K562 (cell line): ENCODE measurements at regions not wholly inside any gene's neighbourhood (a gene's known extent, or its start where the extent isn't known, plus 50 kb on each side); places are given as distances from the start of the nearest gene placed in this dataset.

Experiments used
- ATAC-seq: fragments of 200-7000 bp; cut with Tn5 transposase; 3 replicates; pipeline ENCODE4 v1.9.1; 2020; ENCODE audit warnings: moderate library complexity
- BruUV-seq: library from RNA; stranded (reverse); fragments of 400-500 nt; replicated peaks from 2 replicates; lab custom pipeline; 2021; lab: Mats Ljungman, UMichigan
- CTCF ChIA-PET: fragments of 300-600 bp; formaldehyde crosslinking; extraction: SDS; loops from one replicate; lab custom pipeline; 2021; ENCODE audit warnings: low intra/inter-chr PET ratio; lab: Yijun Ruan, JAX
- POLR2A ChIA-PET: fragments of 300-600, 350-650 bp; sonication (Branson Sonifier 250); formaldehyde crosslinking; extraction: SDS; loops from one replicate; lab custom pipeline; 2021; ENCODE audit warnings: antibody characterized with exemption, inconsistent platforms; lab: Yijun Ruan, JAX
- DNase-seq, 4 experiments: peaks; one replicate each; pipeline versions ENCODE4 v3.0.0 to v3.0.0-alpha.2; 2011 to 2018; ENCODE audit warnings: low spot score in 3 of 4, mixed read lengths in 3 of 4; ENCODE audit errors: extremely low read depth in 1 of 4
- FAIRE-seq: peaks from 2 replicates; lab custom pipeline; 2011; peaks lifted over from hg19 to GRCh38; lab: Jason Lieb, UNC
- H2AFZ ChIP-seq: 2 replicates; pipeline ENCODE4 v1.6.0; 2011; ENCODE audit warnings: low read depth, low read length, control low read depth, inconsistent platforms
- H3K27ac ChIP-seq: fragments of 200-600 bp; 3 replicates; pipeline ENCODE4 v1.8.0; 2011; ENCODE audit warnings: low read depth, mild to moderate bottlenecking, control low read depth, inconsistent platforms, low read length, moderate library complexity, mixed read lengths; ENCODE audit errors: extremely low read depth
- H3K27me3 ChIP-seq, 2 experiments: fragments of 300-600 bp in 1 of 2; 2 replicates in 1 of 2; 3 replicates in 1 of 2; pipeline versions ENCODE4 v1.6.0 to v1.8.0; 2011; ENCODE audit warnings: inconsistent platforms in 2 of 2, low read length in 2 of 2, mild to moderate bottlenecking in 1 of 2, mixed read lengths in 1 of 2, moderate library complexity in 1 of 2; ENCODE audit not compliant: control insufficient read depth in 2 of 2, insufficient read depth in 2 of 2
- H3K36me3 ChIP-seq: fragments of 300-600 bp; 3 replicates; pipeline ENCODE4 v1.8.0; 2011; ENCODE audit warnings: mild to moderate bottlenecking, low read length, inconsistent platforms; ENCODE audit not compliant: control insufficient read depth, insufficient read depth
- H3K4me1 ChIP-seq, 2 experiments: fragments of 200-600 bp in 1 of 2; replicated peaks in 1 of 2; 2 replicates in 1 of 2; 3 replicates in 1 of 2; pipeline versions ENCODE4 v1.5.1 to v1.8.0; 2011; ENCODE audit warnings: inconsistent platforms in 2 of 2, low read length in 2 of 2, mild to moderate bottlenecking in 1 of 2, mixed read lengths in 1 of 2, moderate library complexity in 1 of 2; ENCODE audit not compliant: control insufficient read depth in 2 of 2, insufficient read depth in 2 of 2
- H3K4me2 ChIP-seq: 2 replicates; pipeline ENCODE4 v1.6.1; 2011; ENCODE audit warnings: low read length, control low read depth, inconsistent platforms, mixed read lengths; ENCODE audit not compliant: insufficient read depth
- H3K4me3 ChIP-seq: fragments of 200-600 bp; sonication (generic), shearing (Covaris generic); 2 replicates; pipeline ENCODE4 v1.5.1; 2016; ENCODE audit warnings: control low read depth, inconsistent platforms
- H3K79me2 ChIP-seq: fragments of 200-600 bp; 3 replicates; pipeline ENCODE4 v1.8.0; 2011; ENCODE audit warnings: low read length, inconsistent platforms; ENCODE audit not compliant: control insufficient read depth, insufficient read depth
- H3K9ac ChIP-seq, 2 experiments: 2 replicates each; pipeline versions ENCODE4 v1.6.0 to v1.6.1; 2011; ENCODE audit warnings: low read depth in 2 of 2, low read length in 2 of 2, control low read depth in 1 of 2, inconsistent platforms in 1 of 2, mild to moderate bottlenecking in 1 of 2, mixed read lengths in 1 of 2; ENCODE audit not compliant: insufficient read depth in 1 of 2
- H3K9me1 ChIP-seq: one replicate; pipeline ENCODE4 v1.6.0; 2011; ENCODE audit warnings: inconsistent platforms, mild to moderate bottlenecking, low read length, moderate library complexity; ENCODE audit not compliant: control insufficient read depth, insufficient read depth
- H3K9me3 ChIP-seq: replicated peaks from 2 replicates; pipeline ENCODE4 v1.5.1; 2011; ENCODE audit warnings: low read depth, low read length, inconsistent platforms; ENCODE audit not compliant: control insufficient read depth, insufficient read depth
- H4K20me1 ChIP-seq: replicated peaks from 2 replicates; pipeline ENCODE4 v1.6.1; 2011; ENCODE audit warnings: low read length, inconsistent platforms, mixed read lengths; ENCODE audit not compliant: control insufficient read depth, insufficient read depth
- BCOR ChIP-seq: fragments of 450-650 bp; IDR thresholded peaks from 2 replicates; pipeline ENCODE4 v1.6.1; 2016
- CREM ChIP-seq: IDR thresholded peaks from 2 replicates; pipeline ENCODE4 v1.6.1; 2014; ENCODE audit warnings: antibody characterized with exemption, low read depth
- ETV1 ChIP-seq: fragments of 450-650 bp; conservative IDR thresholded peaks from 2 replicates; pipeline ENCODE4 v1.6.1; 2016; ENCODE audit warnings: missing genetic modification characterization, control low read depth, low read depth, missing compliant biosample characterization
- GABPA ChIP-seq: fragments of 200-800 bp; sonication (Bioruptor generic); conservative IDR thresholded peaks from 2 replicates; pipeline ENCODE4 v1.6.1; 2016; ENCODE audit warnings: low read depth, missing genetic modification characterization, missing compliant biosample characterization
- PHF20 ChIP-seq: fragments of 450-650 bp; IDR thresholded peaks from 2 replicates; pipeline ENCODE4 v1.6.1; 2018; ENCODE audit not compliant: partially characterized antibody
- ZKSCAN8 ChIP-seq: fragments of 200-800 bp; sonication (Bioruptor generic); IDR thresholded peaks from 2 replicates; pipeline ENCODE4 v1.6.1; 2016; ENCODE audit warnings: missing genetic modification characterization, missing compliant biosample characterization
- ZNF395 ChIP-seq: fragments of 200-800 bp; sonication (Bioruptor generic); IDR thresholded peaks from 2 replicates; pipeline ENCODE4 v1.6.1; 2017; ENCODE audit warnings: missing genetic modification characterization, missing compliant biosample characterization
- WGBS: fragments of 100-300 bp; shearing (Covaris generic); methylation state at CpG from one replicate; pipeline ENCODE4 v1.1.6; 2016; ENCODE audit warnings: low coverage, mixed read lengths; ENCODE audit not compliant: insufficient coverage; ENCODE audit errors: missing lambda C conversion rate; 5-methylcytosine and 5-hydroxymethylcytosine counted together
- in situ Hi-C: fragments of 300-500 bp; cut with MboI; formaldehyde crosslinking; loops from 4 replicates; pipeline ENCODE4 v1.15.0; 2018; ENCODE audit warnings: inconsistent platforms, mixed read lengths
- intact Hi-C: fragments of 100-400 bp; cut with micrococcal nuclease; formaldehyde crosslinking; loops from 2 replicates; pipeline ENCODE4 v1.14.2; 2022
- TF ChIP-seq, protein P1 (sequence below): fragments of 450-650 bp; IDR thresholded peaks from 2 replicates; pipeline ENCODE4 v1.7.0; 2016; ENCODE audit warnings: borderline replicate concordance
- TF ChIP-seq, protein P2 (sequence below): fragments of 250-450 bp; sonication (Bioruptor Pico); IDR thresholded peaks from 2 replicates; pipeline ENCODE4 v1.8.0; 2022; ENCODE audit warnings: moderate library complexity, mild to moderate bottlenecking, inconsistent platforms

- no peak for FAIRE-seq
- intact Hi-C loops, result no loop called here
- H3K4me2 ChIP-seq, result no peak overlapping the region
- no peak overlapping the region for H3K4me3 ChIP-seq
- no peak for DNase-seq
- no peak overlapping the region for H3K9ac ChIP-seq
- H3K36me3 ChIP-seq, result no peaks in the 10 kb centered on the region
- ATAC-seq, result no peak
- no peak overlapping the region for H3K27ac ChIP-seq
- H2AFZ ChIP-seq, result no peak overlapping the region
- CTCF ChIA-PET, result no interaction called here
- BruUV-seq, result no TSS peak
- no peaks in the 10 kb centered on the region for H3K9me1 ChIP-seq
- peaks cover 9 to 14% of the 10 kb centered on the region in 2 experiments; a peak in 4 of 5 replicates for H3K27me3 ChIP-seq
- TF ChIP-seq ETV1 (tag) (0 out of 2 replicates have a peak, but pooled peaks have one; percentile 14), ZKSCAN8 (CRISPR knock-in tag) (no peak), PHF20 (no peak), ZNF395 (CRISPR knock-in tag) (no peak), BCOR (no peak), GABPA (tag) (peak; percentile 24; the same call in 1 of the 2 replicates), CREM (no peak)
- TF ChIP-seq, protein P1, sequence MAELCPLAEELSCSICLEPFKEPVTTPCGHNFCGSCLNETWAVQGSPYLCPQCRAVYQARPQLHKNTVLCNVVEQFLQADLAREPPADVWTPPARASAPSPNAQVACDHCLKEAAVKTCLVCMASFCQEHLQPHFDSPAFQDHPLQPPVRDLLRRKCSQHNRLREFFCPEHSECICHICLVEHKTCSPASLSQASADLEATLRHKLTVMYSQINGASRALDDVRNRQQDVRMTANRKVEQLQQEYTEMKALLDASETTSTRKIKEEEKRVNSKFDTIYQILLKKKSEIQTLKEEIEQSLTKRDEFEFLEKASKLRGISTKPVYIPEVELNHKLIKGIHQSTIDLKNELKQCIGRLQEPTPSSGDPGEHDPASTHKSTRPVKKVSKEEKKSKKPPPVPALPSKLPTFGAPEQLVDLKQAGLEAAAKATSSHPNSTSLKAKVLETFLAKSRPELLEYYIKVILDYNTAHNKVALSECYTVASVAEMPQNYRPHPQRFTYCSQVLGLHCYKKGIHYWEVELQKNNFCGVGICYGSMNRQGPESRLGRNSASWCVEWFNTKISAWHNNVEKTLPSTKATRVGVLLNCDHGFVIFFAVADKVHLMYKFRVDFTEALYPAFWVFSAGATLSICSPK, result no peak
- TF ChIP-seq, protein P2, sequence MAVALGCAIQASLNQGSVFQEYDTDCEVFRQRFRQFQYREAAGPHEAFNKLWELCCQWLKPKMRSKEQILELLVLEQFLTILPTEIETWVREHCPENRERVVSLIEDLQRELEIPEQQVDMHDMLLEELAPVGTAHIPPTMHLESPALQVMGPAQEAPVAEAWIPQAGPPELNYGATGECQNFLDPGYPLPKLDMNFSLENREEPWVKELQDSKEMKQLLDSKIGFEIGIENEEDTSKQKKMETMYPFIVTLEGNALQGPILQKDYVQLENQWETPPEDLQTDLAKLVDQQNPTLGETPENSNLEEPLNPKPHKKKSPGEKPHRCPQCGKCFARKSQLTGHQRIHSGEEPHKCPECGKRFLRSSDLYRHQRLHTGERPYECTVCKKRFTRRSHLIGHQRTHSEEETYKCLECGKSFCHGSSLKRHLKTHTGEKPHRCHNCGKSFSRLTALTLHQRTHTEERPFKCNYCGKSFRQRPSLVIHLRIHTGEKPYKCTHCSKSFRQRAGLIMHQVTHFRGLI (CRISPR knock-in tag), result no peak
- TF ChIP-seq, all 486 proteins: peak for 2
- no peaks in the 10 kb centered on the region for H4K20me1 ChIP-seq
- POLR2A ChIA-PET, result no interaction called here
- WGBS, result under 1% methylated on average over 13 of the region's 15 CpGs
- in situ Hi-C loops, result no loop called here
- no peaks in the 10 kb centered on the region for H3K79me2 ChIP-seq
- H3K9me3 ChIP-seq, result no peaks in the 10 kb centered on the region
- H3K4me1 ChIP-seq, result no peaks in the 10 kb centered on the region
Observed at GRCh38 chr10:117830787-117831212, 215.9 kb downstream of the RAB11FIP2 start.
